GM18499 (cell line): ENCODE measurements at regions not wholly inside any gene's neighbourhood (a gene's known extent, or its start where the extent isn't known, plus 50 kb on each side); places are given as distances from the start of the nearest gene placed in this dataset.

Source experiments
- ATAC-seq: cut with Tn5 transposase; IDR thresholded peaks from one replicate; pipeline ENCODE4 v1.9.1; 2021; ENCODE audit warnings: moderate number of reproducible peaks; ENCODE audit not compliant: insufficient read depth, unreplicated experiment

GRCh38 chr21:39106881-39107462, 76.3 kb downstream of the PSMG1 start:
- ATAC-seq = no peak

- ATAC-seq = no peak
Observed at GRCh38 chr21:39105836-39106235, 77.4 kb downstream of the PSMG1 start.

- ATAC-seq = no peak
Observed at GRCh38 chr21:39105341-39105765, 77.9 kb downstream of the PSMG1 start.

GRCh38 chr21:39104911-39105310, 78.3 kb downstream of the PSMG1 start:
- no peak for ATAC-seq

- no peak for ATAC-seq
Observed at GRCh38 chr21:39103689-39104088, 79.6 kb downstream of the PSMG1 start.

- no peak for ATAC-seq
Observed at GRCh38 chr21:39099859-39100258, 83.4 kb downstream of the PSMG1 start.

GRCh38 chr21:39098696-39099200, 84.5 kb downstream of the PSMG1 start:
- no peak for ATAC-seq

GRCh38 chr21:39097981-39098380, 85.3 kb downstream of the PSMG1 start:
- ATAC-seq = no peak

GRCh38 chr21:39097335-39097861, 85.9 kb downstream of the PSMG1 start:
- no peak for ATAC-seq

- ATAC-seq = no peak
Observed at GRCh38 chr21:39096754-39097153, 86.5 kb downstream of the PSMG1 start.

- ATAC-seq = no peak
Observed at GRCh38 chr21:39095681-39096080, 87.6 kb downstream of the PSMG1 start.

- no peak for ATAC-seq
Observed at GRCh38 chr21:39094847-39095579, 88.2 kb downstream of the PSMG1 start.

- ATAC-seq = no peak
Observed at GRCh38 chr21:39094087-39094780, 89.0 kb downstream of the PSMG1 start.

GRCh38 chr21:39093526-39093925, 89.7 kb downstream of the PSMG1 start:
- no peak for ATAC-seq

GRCh38 chr21:39088831-39089380, 94.3 kb downstream of the PSMG1 start:
- ATAC-seq = no peak

GRCh38 chr21:39088031-39088370, 95.2 kb downstream of the PSMG1 start:
- no peak for ATAC-seq

- no peak for ATAC-seq
Observed at GRCh38 chr21:39087238-39088030, 95.8 kb downstream of the PSMG1 start.

GRCh38 chr21:39086547-39086946, 96.7 kb downstream of the PSMG1 start:
- no peak for ATAC-seq

- no peak for ATAC-seq
Observed at GRCh38 chr21:39085843-39086405, 97.3 kb downstream of the PSMG1 start.
